Natural killer cell (primary cell): ENCODE measurements at regions not wholly inside any gene's neighbourhood (a gene's known extent, or its start where the extent isn't known, plus 50 kb on each side); places are given as distances from the start of the nearest gene placed in this dataset.

ENCODE experiments used
- ATAC-seq, 3 donors: fragments of 150-1000 bp in 2 of 3; fragments of 200-7000 bp in 1 of 3; cut with Tn5 transposase; 1 replicate in 1 of 3; 2 replicates in 2 of 3; pipeline ENCODE4 v1.10.0; 2021; ENCODE audit warnings: mild to moderate bottlenecking in 2 of 3, moderate library complexity in 2 of 3
- DNase-seq, 2 donors: peaks; one replicate each; pipeline versions ENCODE4 v3.0.0 to v3.0.0-alpha.2; 2013 to 2021; ENCODE audit warnings: mixed read lengths in 1 of 2
- H3K27ac ChIP-seq: one replicate; pipeline ENCODE4 v1.5.1; 2013; ENCODE audit warnings: mild to moderate bottlenecking, low read length
- H3K27me3 ChIP-seq: one replicate; pipeline ENCODE4 v1.6.1; 2013; ENCODE audit warnings: low read length; ENCODE audit not compliant: control insufficient read depth, insufficient read depth
- H3K36me3 ChIP-seq: one replicate; pipeline ENCODE4 v1.6.1; 2013; ENCODE audit warnings: low read length; ENCODE audit not compliant: control insufficient read depth, insufficient read depth
- H3K4me1 ChIP-seq: one replicate; pipeline ENCODE4 v1.6.1; 2013; ENCODE audit warnings: low read length; ENCODE audit not compliant: control insufficient read depth, insufficient read depth
- H3K4me3 ChIP-seq: one replicate; pipeline ENCODE4 v1.5.1; 2013; ENCODE audit warnings: low read length
- H3K9me3 ChIP-seq: one replicate; pipeline ENCODE4 v1.6.1; 2013; ENCODE audit warnings: low read length; ENCODE audit not compliant: control insufficient read depth, insufficient read depth
- H3K27ac Mint-ChIP-seq, 2 donors: one replicate each; pipeline ENCODE4 v1.8.0; 2022; ENCODE audit warnings: mild to moderate bottlenecking in 2 of 2, mixed read lengths in 2 of 2, moderate library complexity in 1 of 2
- H3K27me3 Mint-ChIP-seq, 2 donors: one replicate each; pipeline ENCODE4 v1.8.0; 2022; ENCODE audit warnings: low read depth in 2 of 2, mixed read lengths in 2 of 2
- H3K36me3 Mint-ChIP-seq: one replicate; pipeline ENCODE4 v1.8.0; 2022; ENCODE audit warnings: mixed read lengths
- H3K4me1 Mint-ChIP-seq, 2 donors: one replicate each; pipeline ENCODE4 v1.8.0; 2022; ENCODE audit warnings: mixed read lengths in 2 of 2
- H3K4me3 Mint-ChIP-seq: one replicate; pipeline ENCODE4 v1.8.0; 2022; ENCODE audit warnings: mild to moderate bottlenecking, moderate library complexity, mixed read lengths
- H3K9me3 Mint-ChIP-seq, 2 donors: one replicate each; pipeline ENCODE4 v1.8.0; 2022; ENCODE audit warnings: mixed read lengths in 2 of 2
- CTCF ChIP-seq: fragments of 200-600 bp; IDR thresholded peaks from one replicate; pipeline ENCODE4 v1.8.0; 2022; ENCODE audit warnings: antibody characterized with exemption
- WGBS: methylation state at CpG from one replicate; pipeline ENCODE4 v1.1.7; 2013; ENCODE audit warnings: missing lambda C conversion rate; ENCODE audit not compliant: insufficient coverage; 5-methylcytosine and 5-hydroxymethylcytosine counted together
- intact Hi-C: fragments of 100-400 bp; cut with micrococcal nuclease; formaldehyde crosslinking; loops from one replicate; pipeline ENCODE4 v1.14.2; 2022

- Mint-ChIP-seq H3K9me3 (no peaks in the 10 kb centered on the region), H3K4me3 (no peak overlapping the region), H3K36me3 (no peaks in the 10 kb centered on the region), H3K27me3 (peaks cover 0 to 2% of the 10 kb centered on the region in 2 donors), H3K27ac (no peak overlapping the region), H3K4me1 (no peaks in the 10 kb centered on the region)
- no peaks in the 10 kb centered on the region for H3K4me1 ChIP-seq
- no peak overlapping the region for H3K4me3 ChIP-seq
- H3K27me3 ChIP-seq = no peaks in the 10 kb centered on the region
- H3K9me3 ChIP-seq = no peaks in the 10 kb centered on the region
- intact Hi-C loops = no loop called here
- ATAC-seq = no peak
- no peak for DNase-seq
- no peaks in the 10 kb centered on the region for H3K36me3 ChIP-seq
- H3K27ac ChIP-seq = no peak overlapping the region
- WGBS = 68% methylated on average over 4 of the region's 4 CpGs
- no peak for TF ChIP-seq CTCF
These were observed 319.9 kb downstream of the EN1 start for GRCh38 chr2:118527571-118527970.

- Mint-ChIP-seq H3K27me3 (peaks cover 0 to 5% of the 10 kb centered on the region in 2 donors), H3K4me3 (no peak overlapping the region), H3K4me1 (no peaks in the 10 kb centered on the region), H3K27ac (no peak overlapping the region), H3K36me3 (no peaks in the 10 kb centered on the region), H3K9me3 (peaks cover 2 to 3% of the 10 kb centered on the region in 2 donors)
- Histone ChIP-seq H3K27ac (no peak overlapping the region), H3K9me3 (no peaks in the 10 kb centered on the region), H3K4me3 (no peak overlapping the region), H3K36me3 (no peaks in the 10 kb centered on the region), H3K27me3 (no peaks in the 10 kb centered on the region), H3K4me1 (no peaks in the 10 kb centered on the region)
- DNase-seq = no peak
- no peak for ATAC-seq
- no peak for TF ChIP-seq CTCF
- intact Hi-C loops = no loop called here
These were observed 322.1 kb downstream of the EN1 start for GRCh38 chr2:118525346-118525745.

GRCh38 chr2:118524911-118525310, 322.5 kb downstream of the EN1 start:
- Mint-ChIP-seq H3K4me3 (no peak overlapping the region), H3K27me3 (peaks cover 0 to 3% of the 10 kb centered on the region in 2 donors), H3K4me1 (no peaks in the 10 kb centered on the region), H3K9me3 (peaks cover 2 to 3% of the 10 kb centered on the region in 2 donors), H3K27ac (no peak overlapping the region), H3K36me3 (no peaks in the 10 kb centered on the region)
- no peak overlapping the region for H3K4me3 ChIP-seq
- no peaks in the 10 kb centered on the region for H3K27me3 ChIP-seq
- no peaks in the 10 kb centered on the region for H3K4me1 ChIP-seq
- DNase-seq (no peak), ATAC-seq (no peak)
- no peak for TF ChIP-seq CTCF
- no peaks in the 10 kb centered on the region for H3K36me3 ChIP-seq
- no peak overlapping the region for H3K27ac ChIP-seq
- intact Hi-C loops = no loop called here
- no peaks in the 10 kb centered on the region for H3K9me3 ChIP-seq

GRCh38 chr2:118523761-118524160, 323.7 kb downstream of the EN1 start:
- Mint-ChIP-seq H3K9me3 (peaks cover 2 to 3% of the 10 kb centered on the region in 2 donors), H3K4me1 (no peaks in the 10 kb centered on the region), H3K27ac (no peak overlapping the region), H3K4me3 (no peak overlapping the region), H3K27me3 (peaks cover 0 to 2% of the 10 kb centered on the region in 2 donors), H3K36me3 (no peaks in the 10 kb centered on the region)
- no peaks in the 10 kb centered on the region for H3K36me3 ChIP-seq
- no peaks in the 10 kb centered on the region for H3K4me1 ChIP-seq
- 73% methylated on average over 3 of the region's 3 CpGs for WGBS
- no peaks in the 10 kb centered on the region for H3K27me3 ChIP-seq
- no peak overlapping the region for H3K27ac ChIP-seq
- DNase-seq = no peak
- intact Hi-C loops = no loop called here
- ATAC-seq = no peak
- TF ChIP-seq CTCF = no peak
- H3K4me3 ChIP-seq = no peak overlapping the region
- no peaks in the 10 kb centered on the region for H3K9me3 ChIP-seq
